HS-5 (cell line): ENCODE measurements at regions not wholly inside any gene's neighbourhood (a gene's known extent, or its start where the extent isn't known, plus 50 kb on each side); places are given as distances from the start of the nearest gene placed in this dataset.
"Not testable (repeated sequence)": the region's sequence is repeated elsewhere in the genome, so short reads cannot be mapped to it uniquely, and the experiment has no call there.

ENCODE experiments used
- DNase-seq: peaks from one replicate; pipeline ENCODE4 v3.0.0-alpha.2; 2012; ENCODE audit warnings: low read depth

DNA sequence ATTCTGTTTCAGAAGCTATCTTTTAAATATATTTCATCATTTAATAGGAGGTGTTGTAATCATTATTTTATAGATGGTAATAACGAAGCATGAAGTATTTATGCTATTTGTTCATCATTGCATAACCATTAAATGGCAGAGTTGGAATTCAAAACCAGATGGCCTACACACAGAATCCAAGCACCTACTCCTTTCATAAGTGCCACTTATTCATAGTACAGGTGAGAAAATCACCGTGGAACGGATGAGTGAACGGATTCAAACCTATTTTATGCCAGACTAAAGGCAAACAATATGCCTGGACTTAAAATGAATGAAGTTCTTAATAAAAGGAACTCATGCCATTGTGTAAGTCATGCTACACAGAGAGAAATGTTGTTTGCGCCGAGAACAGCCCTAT lies 397.9 kb upstream of the ADGRB3 start:
- no peak for DNase-seq

DNA sequence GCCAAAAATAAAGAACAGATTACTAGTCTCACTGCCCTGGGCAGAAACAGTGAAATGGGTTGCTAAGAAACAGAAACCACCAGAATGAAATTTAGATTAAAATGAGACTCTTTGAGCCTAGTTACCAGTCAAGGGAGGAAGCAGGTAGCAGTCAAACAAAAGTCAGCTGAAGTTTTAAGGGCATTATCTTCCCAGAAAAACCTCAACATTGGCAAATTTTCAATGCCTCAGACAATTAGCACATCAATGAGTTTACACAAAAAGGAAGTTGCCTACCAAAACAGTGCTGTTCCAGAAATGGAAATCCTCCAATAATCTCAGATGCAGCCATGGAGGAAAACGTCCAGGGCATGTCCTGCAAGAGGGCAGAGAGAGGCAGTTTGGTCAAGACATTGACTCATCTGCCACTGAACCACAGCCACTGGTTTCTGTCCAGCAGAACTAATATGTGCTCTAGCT lies 399.7 kb upstream of the ADGRB3 start:
- DNase-seq = no peak

DNA sequence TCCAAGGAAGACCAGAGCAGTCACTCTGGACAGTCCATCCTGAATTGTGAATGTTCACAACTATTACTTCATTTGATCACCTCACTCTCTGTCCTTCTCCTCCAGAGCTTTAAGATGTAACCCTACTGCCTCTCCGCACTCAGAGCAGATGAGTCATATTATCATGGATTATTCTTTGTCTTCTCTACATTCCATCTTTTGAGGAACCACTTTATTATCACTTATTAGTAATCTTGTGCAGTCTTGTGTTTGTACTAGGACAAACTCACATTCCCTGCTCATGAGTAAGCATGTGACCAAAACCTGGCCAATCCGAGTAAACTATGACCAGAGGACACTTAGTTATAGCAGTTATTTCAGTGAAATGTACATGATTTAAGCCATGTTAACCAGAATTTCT lies 401.5 kb upstream of the ADGRB3 start:
- peak; percentile 81 for DNase-seq

DNA sequence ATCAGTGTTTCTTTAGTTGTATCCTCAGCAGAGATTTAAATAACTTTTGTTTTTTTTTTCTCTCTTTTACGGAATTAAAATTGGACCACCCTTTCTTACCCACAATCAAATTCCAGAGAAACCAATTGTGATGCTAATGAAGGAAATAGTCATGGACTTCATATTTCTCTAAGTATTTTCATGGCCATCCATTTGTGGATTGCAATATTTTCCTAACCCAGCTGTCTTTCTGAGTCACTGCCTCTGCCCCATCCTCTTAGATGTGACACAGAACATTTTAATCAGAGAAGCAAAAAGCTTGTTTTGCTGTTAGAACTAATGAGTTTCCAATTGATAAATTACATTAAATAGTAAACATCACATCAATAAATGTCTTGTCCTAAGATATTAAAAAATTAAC lies 405.5 kb upstream of the ADGRB3 start:
- DNase-seq = no peak

DNA sequence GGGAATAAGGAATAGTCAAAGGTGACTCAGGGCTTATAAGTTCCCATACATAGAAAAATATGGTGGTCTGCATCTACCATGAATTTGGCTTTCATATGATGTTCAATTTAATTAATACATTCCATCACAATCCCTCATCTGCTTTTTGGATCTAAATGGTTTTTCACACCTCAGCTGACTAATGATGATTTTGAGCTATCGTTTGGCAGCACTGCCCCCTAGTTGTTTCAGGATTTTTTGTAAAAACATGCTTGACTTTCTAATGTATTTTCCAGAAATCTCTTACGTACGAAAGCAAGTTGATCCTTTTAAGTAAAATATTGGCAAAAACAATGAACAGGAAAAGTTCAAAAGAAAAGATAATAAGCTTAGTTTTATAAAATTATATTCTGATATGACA lies 408.6 kb upstream of the ADGRB3 start:
- DNase-seq = no peak

DNA sequence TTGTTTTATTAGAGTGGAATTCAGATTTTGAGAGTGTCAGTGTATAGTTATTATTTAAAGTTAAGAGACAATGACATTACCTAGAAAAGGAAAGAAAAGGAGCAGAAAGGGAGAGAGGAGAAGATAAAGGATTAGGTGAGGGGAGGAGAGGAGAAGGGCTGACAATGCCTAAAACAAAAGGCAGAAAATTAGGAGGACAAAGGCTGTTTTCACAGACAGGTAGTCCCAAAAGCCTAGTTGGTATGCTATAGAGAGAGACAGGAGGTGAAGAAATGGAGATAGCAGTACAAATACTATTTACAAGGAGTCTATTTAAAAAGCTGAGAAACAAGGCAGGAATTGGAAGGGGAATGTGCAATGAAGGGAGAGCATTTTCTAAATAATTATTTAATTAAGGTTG lies 409.4 kb upstream of the ADGRB3 start:
- DNase-seq = no peak

DNA sequence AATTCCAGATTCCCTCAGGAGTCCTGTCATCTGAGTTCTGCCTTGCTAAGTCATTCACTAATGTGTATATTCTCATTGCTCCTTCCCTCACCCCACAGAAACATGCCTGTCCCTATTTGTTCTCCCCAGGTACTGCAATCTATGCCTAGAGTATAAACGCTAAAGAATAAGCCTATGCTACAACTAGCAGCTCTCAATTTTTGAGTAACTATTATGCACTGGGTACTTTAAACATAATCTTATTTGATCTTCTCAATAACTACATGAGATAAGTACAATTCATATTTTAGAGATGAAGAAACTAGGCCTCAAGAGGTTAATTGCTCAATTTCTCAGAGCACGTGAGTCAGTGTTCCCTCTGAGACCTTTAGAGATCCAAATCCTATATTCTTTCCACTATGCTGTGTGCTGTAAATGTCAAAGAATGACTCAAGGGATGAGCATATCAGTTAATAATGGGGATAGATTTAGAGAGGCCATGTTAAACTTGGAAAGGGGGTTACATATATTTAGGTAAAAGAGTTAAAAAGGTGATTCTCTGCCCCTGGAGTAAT lies 423.8 kb upstream of the ADGRB3 start:
- no peak for DNase-seq

DNA sequence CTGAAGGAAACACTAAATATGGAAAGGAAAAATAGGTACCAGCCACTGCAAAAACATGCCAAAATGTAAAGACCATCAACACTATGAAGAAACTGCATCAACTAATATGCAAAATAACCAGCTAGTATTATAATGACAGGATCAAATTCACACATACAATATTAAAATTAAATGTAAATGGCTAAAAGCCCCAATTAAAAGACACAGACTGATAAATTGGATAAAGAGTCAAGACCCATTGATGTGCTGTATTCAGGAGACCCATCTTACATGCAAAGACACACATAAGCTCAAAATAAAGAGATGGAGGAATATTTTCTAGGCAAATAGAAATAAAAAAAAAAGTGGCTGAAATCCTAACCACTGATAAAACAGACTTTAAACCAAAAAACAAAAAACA lies 427.5 kb upstream of the ADGRB3 start:
- DNase-seq = not testable (repeated sequence)

DNA sequence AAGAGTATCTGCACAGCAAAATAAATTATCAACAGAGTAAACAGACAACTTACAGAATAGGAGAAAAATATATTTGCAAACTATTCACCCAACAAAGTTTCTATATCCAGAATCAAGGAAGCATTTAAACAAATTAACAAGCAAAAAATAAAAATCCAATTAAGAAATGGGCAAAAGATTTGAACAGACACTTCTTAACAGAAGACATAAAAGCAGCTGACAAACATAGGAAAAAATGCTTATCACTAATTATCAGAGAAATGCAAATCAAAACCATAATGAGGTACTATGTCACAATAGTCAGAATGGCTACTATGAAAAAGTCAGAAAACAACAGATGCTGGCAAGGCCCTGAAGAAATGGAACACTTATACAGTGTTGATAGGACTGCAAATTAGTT lies 434.2 kb upstream of the ADGRB3 start:
- no peak for DNase-seq

DNA sequence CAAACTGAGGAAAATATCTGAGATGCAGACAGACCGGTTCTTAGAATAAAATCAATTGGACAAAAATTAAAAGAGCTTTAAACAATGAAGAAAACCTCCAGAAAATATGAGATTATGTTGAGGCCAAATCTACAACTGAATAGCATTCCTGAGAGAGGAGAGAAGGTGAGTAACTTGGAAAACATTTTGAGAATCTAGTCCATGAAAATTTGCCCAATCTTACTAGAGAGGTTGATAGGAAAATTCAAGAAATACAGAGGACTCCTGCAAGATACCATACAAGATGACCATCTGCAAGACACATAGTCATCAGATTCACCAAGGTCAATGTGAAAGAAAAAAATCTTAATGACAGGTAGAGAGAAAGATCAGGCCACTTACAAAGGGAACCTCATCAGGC lies 437.7 kb upstream of the ADGRB3 start:
- DNase-seq = peak; percentile 32

DNA sequence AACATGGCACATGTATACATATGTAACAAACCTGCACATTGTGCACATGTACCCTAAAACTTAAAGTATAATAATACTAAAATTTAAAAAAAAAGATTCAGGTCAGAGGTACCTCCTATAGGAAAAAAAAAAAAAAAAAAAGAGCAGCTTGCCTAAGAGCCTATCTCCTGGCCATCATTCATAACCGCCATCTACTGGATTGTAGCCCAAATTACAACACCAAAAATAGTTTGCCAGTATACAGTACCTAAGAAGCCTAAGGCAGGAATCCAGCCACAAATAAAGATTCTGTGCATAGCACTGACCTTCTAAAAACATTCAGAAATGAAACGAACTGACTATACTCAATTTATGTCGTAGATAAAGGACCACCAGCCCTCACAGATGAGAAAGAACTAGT lies 438.4 kb upstream of the ADGRB3 start:
- DNase-seq = no peak

DNA sequence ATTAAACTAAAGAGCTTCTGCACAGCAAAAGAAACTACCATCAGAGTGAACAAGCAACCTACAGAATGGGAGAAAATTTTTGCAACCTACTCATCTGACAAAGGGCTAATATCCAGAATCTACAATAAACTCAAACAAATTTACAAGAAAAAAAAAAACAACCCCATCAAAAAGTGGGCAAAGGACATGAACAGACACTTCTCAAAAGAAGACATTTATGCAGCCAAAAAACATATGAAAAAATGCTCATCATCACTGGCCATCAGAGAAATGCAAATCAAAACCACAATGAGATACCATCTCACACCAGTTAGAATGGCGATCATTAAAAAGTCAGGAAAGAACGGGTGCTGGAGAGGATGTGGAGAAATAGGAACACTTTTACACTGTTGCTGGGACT lies 439.3 kb upstream of the ADGRB3 start:
- not testable (repeated sequence) for DNase-seq

DNA sequence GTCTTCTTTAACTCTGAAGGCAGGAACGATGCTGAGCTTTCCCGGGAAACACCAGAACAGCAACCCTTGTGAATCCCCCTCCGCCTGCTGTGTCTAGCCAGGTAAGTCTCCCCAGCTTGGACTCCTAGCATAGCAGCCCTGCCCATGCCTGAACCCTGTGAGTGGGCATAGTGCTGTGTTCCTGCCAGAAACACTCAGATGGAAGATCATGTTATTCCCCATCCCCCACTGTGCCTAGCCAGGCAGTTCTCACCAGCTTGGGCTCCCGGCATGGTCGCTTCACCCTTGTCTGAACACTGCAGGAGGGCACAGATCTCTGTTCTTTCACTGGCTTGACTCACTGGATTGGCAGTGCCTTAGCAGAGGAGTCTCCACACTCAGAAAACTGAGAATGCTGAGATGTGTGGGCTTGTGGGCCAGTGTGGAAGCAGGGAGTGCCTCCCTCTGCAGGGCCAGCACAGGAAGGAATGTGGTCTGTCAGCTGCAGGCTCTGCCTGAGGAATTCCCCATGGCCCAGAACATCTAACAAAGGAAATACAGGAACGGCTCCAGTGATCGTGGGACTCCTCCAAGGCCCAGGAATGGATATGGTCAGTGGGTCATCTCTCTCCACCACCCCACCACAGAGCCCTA lies 440.1 kb upstream of the ADGRB3 start:
- no peak for DNase-seq

DNA sequence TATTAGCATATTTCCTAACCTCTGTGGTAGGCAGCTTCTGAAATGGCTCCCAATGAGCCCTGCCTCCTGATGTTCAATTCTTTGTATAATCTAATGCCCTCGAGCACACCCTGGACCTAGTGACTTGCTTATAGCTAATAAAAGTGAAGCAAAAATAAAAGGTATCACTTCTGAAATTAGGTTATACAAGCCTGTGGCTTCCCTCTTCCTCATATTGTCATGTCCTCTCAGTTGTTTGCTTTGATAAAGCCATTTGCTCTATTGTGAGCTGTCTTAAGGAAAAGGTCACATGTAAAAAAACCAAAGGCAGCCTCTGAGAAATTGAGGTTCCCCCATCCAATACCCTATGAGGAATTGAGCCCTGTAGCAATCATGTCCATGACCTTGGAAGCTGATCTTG lies 442.1 kb upstream of the ADGRB3 start:
- DNase-seq = no peak

DNA sequence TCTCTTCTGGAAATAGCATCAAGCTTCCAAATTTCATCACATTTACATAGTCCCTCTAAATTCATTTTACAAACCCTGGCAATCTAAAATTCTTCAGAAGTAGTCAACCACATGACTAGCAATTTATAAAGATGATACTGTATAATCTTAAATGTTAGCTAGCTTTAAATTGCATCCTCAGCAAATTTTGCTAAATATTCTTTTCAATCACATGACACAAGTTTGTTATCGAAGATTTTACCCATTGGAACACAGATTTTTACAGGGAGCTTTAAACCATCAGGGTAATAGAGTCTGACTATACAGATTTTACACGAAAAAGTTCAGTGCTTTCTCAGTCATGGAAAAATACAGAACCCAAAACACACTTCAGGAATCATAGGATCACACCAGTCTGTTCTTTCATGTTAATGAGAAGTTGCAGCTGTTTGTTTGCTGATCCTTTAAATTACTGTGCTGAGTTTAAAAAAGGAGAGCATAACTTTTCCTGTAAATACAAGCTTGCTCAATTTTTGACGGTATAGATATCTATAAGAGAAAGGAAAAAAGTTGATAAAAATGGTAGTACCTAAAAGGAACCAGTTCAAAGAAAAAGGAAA lies 445.8 kb upstream of the ADGRB3 start:
- DNase-seq = no peak

DNA sequence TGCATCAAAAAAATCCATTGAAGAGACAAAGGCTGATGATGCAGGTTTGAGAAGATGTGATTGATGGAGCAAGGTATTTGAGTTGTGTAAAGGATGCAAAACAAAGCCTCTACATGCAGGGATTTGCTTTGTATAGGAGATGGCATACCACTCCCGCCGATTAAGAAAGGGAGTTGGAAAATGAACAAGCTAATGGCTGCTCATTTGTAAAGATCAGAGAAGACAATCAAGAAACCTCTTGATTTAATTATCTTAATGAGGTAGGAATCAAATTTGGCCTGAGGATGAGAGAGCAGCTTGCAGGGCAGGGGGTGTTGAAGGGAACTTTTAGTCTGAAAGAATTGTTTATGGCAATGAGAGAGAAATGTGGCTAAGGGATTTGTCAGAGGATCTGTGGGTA lies 448.2 kb upstream of the ADGRB3 start:
- DNase-seq = no peak

DNA sequence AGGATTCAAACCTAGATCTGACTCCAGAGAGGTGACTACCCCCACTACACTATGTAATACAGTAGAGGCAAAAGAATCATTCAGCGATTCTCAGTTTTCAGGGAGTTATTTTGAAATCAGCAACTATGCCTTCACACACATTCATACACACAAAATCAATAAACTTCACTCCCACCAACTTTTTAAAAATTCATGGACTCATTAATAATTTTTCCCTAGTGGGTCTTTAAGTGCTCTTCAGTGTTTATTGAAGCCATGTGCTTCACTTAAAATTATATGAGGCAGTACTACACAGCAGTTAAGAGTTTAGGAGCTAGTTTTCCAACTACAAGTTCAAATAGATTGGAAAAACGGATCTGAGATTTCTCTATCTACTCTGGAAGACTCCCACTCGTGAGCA lies 452.7 kb upstream of the ADGRB3 start:
- no peak for DNase-seq

DNA sequence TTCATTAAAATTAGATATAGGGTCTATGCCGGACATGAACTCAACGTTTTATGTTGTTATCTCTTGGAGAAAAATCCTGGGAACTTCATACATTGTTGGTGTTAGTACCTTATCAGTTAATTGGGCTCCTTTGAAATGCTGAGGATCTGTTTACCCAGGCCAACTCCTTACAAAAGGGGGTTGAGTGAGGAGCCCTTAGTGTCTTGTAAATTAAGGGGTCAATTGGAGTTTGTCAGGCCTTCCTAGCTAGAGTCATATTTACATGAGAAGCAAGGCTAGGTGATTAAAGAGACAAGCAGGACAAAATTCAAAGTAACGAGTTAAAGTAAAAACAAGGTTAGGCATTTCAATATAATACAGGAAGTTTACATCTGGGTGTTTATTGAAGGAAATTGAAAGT lies 454.1 kb upstream of the ADGRB3 start:
- DNase-seq = not testable (repeated sequence)

DNA sequence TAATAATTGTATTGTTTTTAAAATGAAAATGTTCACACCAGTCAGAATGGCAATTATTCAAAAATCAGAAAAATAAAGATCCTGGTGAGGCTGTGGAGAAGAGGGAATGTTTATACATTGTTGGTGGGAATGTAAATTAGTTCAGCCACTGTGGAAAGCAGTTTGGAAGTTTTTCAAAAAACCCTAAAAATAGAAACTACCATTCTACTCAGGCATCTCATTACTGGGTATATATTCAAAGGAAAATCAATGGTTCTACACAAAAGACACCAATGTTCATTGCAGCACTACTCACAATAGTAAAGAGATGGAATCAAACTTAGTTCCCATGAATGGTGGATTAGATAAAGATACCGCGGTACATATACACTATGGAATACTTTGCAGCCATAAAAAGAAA lies 461.5 kb upstream of the ADGRB3 start:
- no peak for DNase-seq

DNA sequence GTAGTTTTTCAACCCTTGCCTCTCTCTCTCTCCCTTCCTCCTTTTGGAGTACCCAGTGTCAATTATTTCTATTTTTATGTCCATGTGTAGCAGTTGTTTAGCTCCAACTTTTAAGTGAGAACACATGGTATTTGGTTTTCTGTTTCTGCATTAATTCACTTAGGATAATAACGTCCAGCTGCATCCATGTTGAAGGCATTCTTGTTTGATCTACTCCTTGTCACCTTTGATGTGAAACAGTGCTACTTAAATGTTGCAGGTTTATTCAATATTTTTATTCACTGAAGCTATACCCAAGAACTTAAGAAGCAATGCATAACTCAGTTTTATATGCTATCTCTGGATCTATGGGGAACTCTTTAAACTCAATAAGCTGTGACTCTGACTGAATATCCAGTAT lies 465.2 kb upstream of the ADGRB3 start:
- DNase-seq = no peak

DNA sequence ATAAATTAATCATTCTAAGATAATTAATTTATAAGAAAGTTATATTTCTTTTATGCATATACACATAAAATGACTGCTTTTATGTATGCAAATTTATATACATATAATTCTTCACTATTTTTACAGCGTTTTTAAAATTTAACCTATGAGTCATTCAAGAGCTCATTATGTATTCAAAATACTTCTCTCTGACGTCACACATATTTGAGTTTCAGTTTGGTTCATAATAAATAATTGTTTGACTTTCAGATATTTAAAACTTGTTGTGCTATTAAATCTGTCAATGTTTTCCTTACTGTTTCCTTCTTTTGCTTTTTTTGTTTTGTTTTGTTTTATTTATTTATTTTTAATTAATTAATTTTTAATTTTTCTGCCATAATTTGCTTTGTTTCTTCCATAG lies 467.5 kb upstream of the ADGRB3 start:
- no peak for DNase-seq

DNA sequence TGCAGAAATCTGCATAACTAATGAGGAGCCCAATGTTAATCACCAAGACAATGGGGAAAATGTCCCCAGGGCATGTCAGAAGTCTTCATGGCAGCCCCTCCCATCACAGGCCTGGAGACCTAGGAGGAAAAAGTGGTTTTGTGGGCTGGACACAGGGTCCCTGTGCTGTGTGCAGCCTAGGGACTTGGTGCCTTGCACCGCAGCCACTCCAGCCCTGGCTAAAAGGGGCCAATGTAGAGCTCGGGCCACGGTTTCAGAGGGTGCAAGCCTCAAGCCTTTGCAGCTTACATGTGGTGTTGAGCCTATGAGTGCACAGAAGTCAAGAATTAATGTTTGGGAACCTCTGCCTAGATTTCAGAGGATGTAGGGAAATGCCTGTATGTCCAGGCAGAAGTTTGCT lies 474.3 kb upstream of the ADGRB3 start:
- not testable (repeated sequence) for DNase-seq

DNA sequence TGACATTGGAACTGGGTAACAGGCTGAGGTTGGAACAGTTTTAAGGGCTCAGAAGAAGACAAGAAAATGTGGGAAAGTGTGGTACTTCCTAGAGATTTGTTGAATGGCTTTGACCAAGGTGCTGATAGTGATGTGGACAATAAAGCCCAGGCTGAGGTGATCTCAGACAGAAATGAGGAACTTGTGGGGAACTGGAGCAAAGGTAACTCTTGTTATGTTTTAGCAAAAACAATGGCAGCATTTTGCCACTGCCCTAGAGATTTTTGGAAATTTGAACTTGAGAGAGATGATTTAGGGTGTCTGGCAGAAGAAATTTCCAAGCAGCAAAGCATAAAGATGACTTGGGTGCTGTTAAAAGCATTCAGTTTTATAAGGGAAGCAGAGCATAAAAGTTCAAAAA lies 474.7 kb upstream of the ADGRB3 start:
- DNase-seq = no peak

DNA sequence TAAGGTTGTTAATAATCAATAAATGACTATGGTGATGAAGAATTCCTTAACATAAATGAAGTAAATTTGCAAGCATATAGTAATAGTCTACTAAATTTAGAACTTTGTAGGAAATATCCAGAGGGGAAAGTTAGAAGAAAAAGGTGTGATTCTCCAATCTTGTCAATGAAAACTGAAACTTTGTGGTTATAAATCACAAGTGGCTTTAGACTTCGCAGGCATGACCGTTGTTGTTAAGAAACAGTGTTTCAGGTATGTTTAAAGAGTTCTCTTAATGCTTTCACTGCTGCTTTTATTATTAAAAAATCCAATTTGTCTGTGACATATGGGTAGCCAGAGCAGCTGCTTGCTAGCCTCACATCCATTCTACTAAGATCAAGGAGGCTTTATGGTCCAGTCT lies 475.6 kb upstream of the ADGRB3 start:
- DNase-seq = no peak
